ENCODE measurements at regions not wholly inside any gene's neighbourhood (a gene's known extent, or its start where the extent isn't known, plus 50 kb on each side); places are given as distances from the start of the nearest gene placed in this dataset.

DNA sequence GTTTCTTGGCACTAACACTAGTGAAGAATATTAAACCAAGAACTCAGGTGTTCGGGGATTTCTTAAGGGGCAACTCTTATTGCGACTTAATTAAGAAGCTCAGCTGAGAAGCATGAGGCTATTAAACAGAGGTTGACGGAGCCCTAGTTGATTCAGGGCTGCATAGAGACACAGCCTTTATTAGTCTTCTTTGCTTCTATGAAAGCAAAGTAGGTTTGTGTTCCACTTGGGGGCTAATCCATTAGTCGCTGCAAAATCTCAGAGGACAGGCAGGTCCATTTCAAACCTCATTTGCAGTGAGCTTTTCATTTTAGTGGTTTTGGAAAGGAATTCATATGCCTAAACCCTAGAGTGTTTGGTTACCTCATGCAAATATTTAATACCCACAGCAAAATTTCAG is 506.6 kb upstream of the SULF2 start:
- Histone ChIP-seq H3K9ac (ENCODE audit: insufficient read depth, low read depth, low read length) (no peak overlapping the region), H2AFZ (ENCODE audit: low read length) (no peak overlapping the region), H3K27me3 (ENCODE audit: control insufficient read depth in 1 of 2, insufficient read depth in 2 of 2, low read length in 2 of 2) (peaks cover 0 to 12% of the 10 kb centered on the region in 2 experiments; a peak in 3 of 5 replicates), H3K9me3 (ENCODE audit: low read length) (no peaks in the 10 kb centered on the region), H3K27ac (ENCODE audit: extremely low read length, insufficient read depth, low read length) (no peak overlapping the region), H3K36me3 (replicated peaks in 1 of 2; ENCODE audit: control insufficient read depth in 1 of 2, insufficient read depth in 2 of 2, low read length in 2 of 2) (no peaks in the 10 kb centered on the region), H3K79me2 (ENCODE audit: insufficient read depth, low read length) (no peaks in the 10 kb centered on the region), H3K4me2 (ENCODE audit: low read depth, low read length) (no peak overlapping the region), H3K4me1 (ENCODE audit: insufficient read depth, low read length) (peaks cover 47% of the 10 kb centered on the region), H3K4me3 (replicated peaks in 1 of 3; ENCODE audit: insufficient read depth in 1 of 3, low read depth in 2 of 3, low read length in 3 of 3) (no peak overlapping the region), H4K20me1 (ENCODE audit: insufficient read depth, low read length) (no peaks in the 10 kb centered on the region)
- intact Hi-C loops (cut with micrococcal nuclease; ENCODE audit: unreplicated experiment): no loop called here
- 68% methylated on average over 4 of the region's 4 CpGs for WGBS (ENCODE audit: low lambda C conversion rate)
- in situ Hi-C loops (cut with HindIII; ENCODE audit: extremely low pct_ligation_motif_present, low pct_unique_long_range_greater_than_20kb): no loop called here
- FAIRE-seq (no peak), ATAC-seq (no peak), DNase-seq (ENCODE audit: low spot score) (no peak)
- ChIA-PET CTCF (ENCODE audit: low intra/inter-chr PET ratio, low total read pairs) (no interaction called here), POLR2A (no interaction called here)
- TF ChIP-seq NFYC (CRISPR knock-in tag; IDR thresholded peaks at IDR 0.05): no peak
- TF ChIP-seq, protein P1, sequence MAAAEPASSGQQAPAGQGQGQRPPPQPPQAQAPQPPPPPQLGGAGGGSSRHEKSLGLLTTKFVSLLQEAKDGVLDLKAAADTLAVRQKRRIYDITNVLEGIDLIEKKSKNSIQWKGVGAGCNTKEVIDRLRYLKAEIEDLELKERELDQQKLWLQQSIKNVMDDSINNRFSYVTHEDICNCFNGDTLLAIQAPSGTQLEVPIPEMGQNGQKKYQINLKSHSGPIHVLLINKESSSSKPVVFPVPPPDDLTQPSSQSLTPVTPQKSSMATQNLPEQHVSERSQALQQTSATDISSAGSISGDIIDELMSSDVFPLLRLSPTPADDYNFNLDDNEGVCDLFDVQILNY (CRISPR knock-in tag; conservative IDR thresholded peaks at IDR 0.05): no peak
- BruUV-seq (replicated peaks): no TSS peak

DNA sequence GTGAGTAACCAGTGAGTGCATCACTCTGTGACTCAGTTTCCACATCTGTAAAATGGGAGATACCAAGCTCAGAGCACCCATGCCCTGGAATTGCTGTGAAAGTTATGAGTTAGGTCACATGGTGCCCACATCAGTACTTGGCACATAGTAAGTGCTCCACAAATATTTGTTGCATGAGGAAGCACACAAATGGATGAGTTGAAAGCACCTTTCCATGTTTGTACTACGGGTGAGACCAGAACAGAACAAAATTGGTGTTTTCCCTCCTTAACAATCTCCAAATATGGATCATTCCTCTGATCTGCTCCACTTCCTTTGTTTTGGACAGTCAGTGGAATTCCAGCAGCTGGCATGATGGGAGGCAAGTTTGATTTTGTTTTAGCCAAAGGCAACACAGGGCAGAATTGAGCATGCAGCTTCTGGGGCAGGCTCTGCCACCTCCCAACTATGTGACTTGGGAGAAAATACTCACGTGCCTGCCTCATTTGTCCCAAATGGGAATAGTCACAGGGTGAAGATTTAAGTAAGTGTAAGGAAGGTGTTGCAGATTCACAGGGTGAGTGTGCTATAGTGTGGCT is 503.7 kb upstream of the SULF2 start:
- peaks cover 52% of the 10 kb centered on the region for H3K4me1 ChIP-seq (ENCODE audit: insufficient read depth, low read length)
- no peaks in the 10 kb centered on the region for H4K20me1 ChIP-seq (ENCODE audit: insufficient read depth, low read length)
- no peaks in the 10 kb centered on the region for H3K36me3 ChIP-seq (replicated peaks in 1 of 2; ENCODE audit: control insufficient read depth in 1 of 2, insufficient read depth in 2 of 2, low read length in 2 of 2)
- H3K27me3 ChIP-seq (ENCODE audit: control insufficient read depth in 1 of 2, insufficient read depth in 2 of 2, low read length in 2 of 2): peaks cover 0 to 12% of the 10 kb centered on the region in 2 experiments; a peak in 3 of 5 replicates
- no peak overlapping the region for H3K27ac ChIP-seq (ENCODE audit: extremely low read length, insufficient read depth, low read length)
- no peak overlapping the region for H3K4me2 ChIP-seq (ENCODE audit: low read depth, low read length)
- no peak overlapping the region for H2AFZ ChIP-seq (ENCODE audit: low read length)
- ChIA-PET CTCF (ENCODE audit: low intra/inter-chr PET ratio, low total read pairs) (no interaction called here), POLR2A (no interaction called here)
- H3K9ac ChIP-seq (ENCODE audit: insufficient read depth, low read depth, low read length): no peak overlapping the region
- no peak for FAIRE-seq
- H3K4me3 ChIP-seq (replicated peaks in 1 of 3; ENCODE audit: insufficient read depth in 1 of 3, low read depth in 2 of 3, low read length in 3 of 3): no peak overlapping the region
- WGBS (ENCODE audit: low lambda C conversion rate): 17% methylated on average over 2 of the region's 2 CpGs
- DNase-seq (ENCODE audit: low spot score): peak; percentile 35
- no peak for TF ChIP-seq POLR2A (IDR thresholded peaks at IDR 0.05; ENCODE audit: insufficient read depth in 1 of 2, low read depth in 2 of 2, low read length in 2 of 2)
- no peak for TF ChIP-seq PHF8 (CRISPR knock-in tag; IDR thresholded peaks at IDR 0.05)
- peak; percentile 72 for TF ChIP-seq ZNF629 (CRISPR knock-in tag; conservative IDR thresholded peaks at IDR 0.05)
- TF ChIP-seq, protein P2, sequence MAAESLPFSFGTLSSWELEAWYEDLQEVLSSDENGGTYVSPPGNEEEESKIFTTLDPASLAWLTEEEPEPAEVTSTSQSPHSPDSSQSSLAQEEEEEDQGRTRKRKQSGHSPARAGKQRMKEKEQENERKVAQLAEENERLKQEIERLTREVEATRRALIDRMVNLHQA (CRISPR knock-in tag; IDR thresholded peaks at IDR 0.05): no peak
- no peak for TF ChIP-seq JARID2 (CRISPR knock-in tag; IDR thresholded peaks at IDR 0.05; ENCODE audit: insufficient replicate concordance)
- H3K79me2 ChIP-seq (ENCODE audit: insufficient read depth, low read length): no peaks in the 10 kb centered on the region
- no TSS peak for BruUV-seq (replicated peaks)
- in situ Hi-C loops (cut with HindIII; ENCODE audit: extremely low pct_ligation_motif_present, low pct_unique_long_range_greater_than_20kb) (no loop called here), intact Hi-C loops (cut with micrococcal nuclease; ENCODE audit: unreplicated experiment) (no loop called here)
- no peak for ATAC-seq
- H3K9me3 ChIP-seq (ENCODE audit: low read length): no peaks in the 10 kb centered on the region
